HG03064 (cell line): ENCODE measurements at regions not wholly inside any gene's neighbourhood (a gene's known extent, or its start where the extent isn't known, plus 50 kb on each side); places are given as distances from the start of the nearest gene placed in this dataset.
A peak's percentile ranks its signal among the peaks of the same experiment; 100 is the strongest.
"Not testable (repeated sequence)": the region's sequence is repeated elsewhere in the genome, so short reads cannot be mapped to it uniquely, and the experiment has no call there.

Experiments
- ATAC-seq: cut with Tn5 transposase; IDR thresholded peaks from one replicate; pipeline ENCODE4 v1.9.1; 2021; ENCODE audit warnings: low read depth; ENCODE audit not compliant: unreplicated experiment

- no peak for ATAC-seq
Observed at GRCh38 chr6:150764334-150765066, 101.0 kb upstream of the MTHFD1L start.

GRCh38 chr6:150765067-150765764 lies 100.3 kb upstream of the MTHFD1L start:
- peak; percentile 73 for ATAC-seq

- no peak for ATAC-seq
Observed at GRCh38 chr6:150766201-150766997, 99.1 kb upstream of the MTHFD1L start.

- ATAC-seq, result no peak
Observed at GRCh38 chr6:150767161-150767560, 98.3 kb upstream of the MTHFD1L start.

GRCh38 chr6:150767571-150768018 lies 97.9 kb upstream of the MTHFD1L start:
- no peak for ATAC-seq

- ATAC-seq, result no peak
Observed at GRCh38 chr6:150770637-150771036, 94.9 kb upstream of the MTHFD1L start.

GRCh38 chr6:150773969-150774368 lies 91.5 kb upstream of the MTHFD1L start:
- no peak for ATAC-seq

GRCh38 chr6:150775415-150776203 lies 89.9 kb upstream of the MTHFD1L start:
- no peak for ATAC-seq

GRCh38 chr6:150777736-150778135 lies 87.8 kb upstream of the MTHFD1L start:
- ATAC-seq, result no peak

GRCh38 chr6:150783813-150784212 lies 81.7 kb upstream of the MTHFD1L start:
- no peak for ATAC-seq

- no peak for ATAC-seq
Observed at GRCh38 chr6:150787429-150787828, 78.1 kb upstream of the MTHFD1L start.

GRCh38 chr6:150788089-150788488 lies 77.4 kb upstream of the MTHFD1L start:
- ATAC-seq, result no peak

- ATAC-seq, result not testable (repeated sequence)
Observed at GRCh38 chr6:150789906-150790305, 75.6 kb upstream of the MTHFD1L start.

- no peak for ATAC-seq
Observed at GRCh38 chr6:150791717-150792116, 73.8 kb upstream of the MTHFD1L start.

GRCh38 chr6:150797949-150798348 lies 67.6 kb upstream of the MTHFD1L start:
- ATAC-seq, result no peak

GRCh38 chr6:150799276-150799805 lies 66.2 kb upstream of the MTHFD1L start:
- ATAC-seq, result no peak

GRCh38 chr6:150800674-150801314 lies 64.7 kb upstream of the MTHFD1L start:
- ATAC-seq, result no peak

GRCh38 chr6:150806790-150807189 lies 58.7 kb upstream of the MTHFD1L start:
- ATAC-seq, result no peak

GRCh38 chr6:150813319-150813992 lies 52.0 kb upstream of the MTHFD1L start:
- ATAC-seq, result peak; percentile 52
